ENCODE measurements at regions not wholly inside any gene's neighbourhood (a gene's known extent, or its start where the extent isn't known, plus 50 kb on each side); places are given as distances from the start of the nearest gene placed in this dataset.
"Not testable (repeated sequence)": the region's sequence is repeated elsewhere in the genome, so short reads cannot be mapped to it uniquely, and the experiment has no call there.

DNA sequence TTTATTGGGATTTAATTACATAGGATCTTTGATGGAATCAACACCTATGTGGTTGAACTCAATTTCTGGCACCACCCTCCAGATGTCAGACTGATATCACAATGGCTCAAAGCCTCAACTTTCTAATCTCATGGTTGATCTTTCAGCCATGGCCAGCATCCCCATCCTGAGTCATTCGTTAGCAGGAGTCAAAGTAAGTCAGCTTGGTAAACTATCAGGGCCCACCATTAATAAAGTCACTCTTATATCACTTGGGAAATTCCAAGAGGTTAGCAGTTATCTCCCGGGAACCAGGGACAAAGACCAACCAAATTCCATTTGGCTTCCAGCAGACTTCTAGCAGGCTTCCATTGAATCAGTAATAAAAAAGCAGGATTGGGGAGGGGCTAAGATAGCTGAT, 50.7 kb upstream of the TNFSF4 start:
- no peak for DNase-seq

DNA sequence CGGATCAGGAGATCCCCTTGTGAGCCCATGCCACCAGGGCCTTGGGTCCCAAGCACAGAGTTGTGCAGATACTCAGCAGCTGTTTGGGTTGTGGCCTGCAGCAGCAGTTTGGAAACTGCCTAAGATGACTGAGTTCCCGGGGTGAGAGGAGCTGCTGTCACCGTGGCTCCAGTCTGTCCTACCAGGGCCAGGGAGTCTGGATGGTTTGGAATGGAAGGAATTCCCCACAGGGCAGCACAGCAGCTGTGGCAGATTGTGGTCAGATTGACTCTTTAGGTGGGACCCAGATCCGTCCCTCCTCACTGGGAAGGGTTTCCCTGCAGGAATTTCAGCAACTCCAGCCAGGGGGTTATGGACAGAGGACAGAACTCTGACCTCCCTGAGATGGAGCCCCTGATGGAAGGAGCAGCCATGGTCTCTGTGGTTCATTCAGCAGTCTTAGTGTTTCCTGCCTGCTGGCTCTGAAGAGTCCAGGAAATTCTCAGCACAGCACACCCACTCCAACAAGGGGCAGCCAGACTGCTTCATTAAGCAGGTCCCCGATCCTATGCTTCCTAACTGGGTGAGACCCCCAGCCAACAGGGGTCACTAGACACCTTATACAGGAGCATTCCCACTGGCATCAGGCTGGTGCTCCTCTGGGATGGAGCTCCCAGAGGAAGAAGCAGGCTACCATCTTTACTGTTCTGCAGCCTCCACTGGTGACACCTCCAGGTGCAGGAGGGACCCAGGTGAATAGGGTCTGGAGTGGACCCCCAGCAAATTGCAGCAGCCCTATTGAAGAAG, 51.5 kb upstream of the TNFSF4 start:
- no peak for DNase-seq

DNA sequence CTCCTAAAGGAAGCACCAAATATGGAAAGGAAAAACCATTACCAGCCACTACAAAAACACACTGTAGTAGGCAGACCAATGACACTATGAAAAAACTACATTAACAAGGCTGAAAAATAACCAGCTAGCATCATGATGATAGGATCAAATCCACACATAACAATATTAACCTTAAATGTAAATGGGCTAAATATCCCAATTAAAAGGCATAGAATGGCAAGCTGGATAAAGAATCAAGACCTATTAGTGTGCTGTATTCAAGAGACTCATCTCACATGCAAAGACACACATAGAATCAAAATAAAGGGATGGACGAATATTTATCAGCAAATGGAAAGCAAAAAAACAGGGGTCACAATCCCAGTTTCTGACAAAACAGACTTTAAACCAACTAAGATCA, 53.2 kb upstream of the TNFSF4 start:
- not testable (repeated sequence) for DNase-seq

DNA sequence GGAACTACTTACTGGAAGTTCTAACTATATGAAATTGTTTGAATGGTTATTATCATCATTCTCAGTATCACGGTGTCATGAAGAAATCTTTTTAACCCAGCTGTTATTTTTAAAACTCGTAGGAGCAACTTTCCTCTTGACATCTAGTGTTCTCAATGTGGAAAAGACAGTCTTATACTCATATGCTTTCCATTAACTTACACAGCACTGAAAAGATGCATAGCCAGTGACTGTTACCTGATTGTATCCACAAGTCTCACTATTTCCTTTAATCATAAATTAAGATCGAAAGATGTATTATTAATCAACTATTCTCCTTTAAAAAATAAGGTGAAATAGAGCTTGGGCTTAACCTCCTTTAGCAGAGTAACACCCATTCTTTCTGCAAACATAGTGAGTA, 59.7 kb upstream of the TNFSF4 start:
- DNase-seq, result no peak

DNA sequence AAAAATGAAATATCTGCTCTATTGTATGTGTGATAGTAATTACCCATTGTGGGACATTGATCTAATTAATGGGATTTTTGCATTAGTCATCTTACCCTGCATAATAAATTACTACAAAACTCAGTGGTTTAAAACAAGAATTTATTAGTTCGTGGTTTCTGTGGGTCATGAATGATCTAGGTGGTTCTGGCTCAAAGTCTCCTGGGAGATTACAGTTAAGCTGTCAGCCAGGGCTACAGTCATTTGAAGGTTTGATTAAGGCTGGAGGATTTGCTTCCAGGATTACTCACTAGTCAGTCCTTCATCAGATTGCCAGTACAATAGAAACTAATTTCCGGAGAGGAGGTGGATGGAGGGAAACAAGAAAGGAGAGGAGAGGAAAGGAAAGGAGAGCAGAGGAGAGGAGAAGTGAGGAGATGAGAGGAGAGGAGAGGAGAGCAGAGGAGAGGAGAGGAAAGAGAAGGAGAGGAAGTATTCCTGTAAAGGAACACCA, 60.4 kb upstream of the TNFSF4 start:
- DNase-seq, result no peak

DNA sequence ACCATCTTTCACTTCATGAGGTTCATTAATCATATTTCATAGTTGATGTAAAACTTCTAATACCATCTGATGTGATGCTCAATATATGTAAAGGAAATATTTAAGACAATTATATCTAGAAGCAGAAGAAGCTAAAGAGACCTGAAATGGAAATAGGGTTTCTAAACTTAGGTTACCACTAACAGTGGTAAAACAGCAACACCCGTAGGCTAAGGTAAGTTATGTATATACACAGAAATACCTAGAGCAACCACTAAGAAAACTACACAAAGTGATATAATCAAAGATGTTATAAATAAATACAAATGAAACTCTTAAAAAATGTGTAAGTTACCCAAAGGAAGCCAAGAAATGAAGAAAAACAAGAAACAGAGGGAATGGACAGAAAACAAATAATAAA, 61.1 kb upstream of the TNFSF4 start:
- DNase-seq, result no peak

DNA sequence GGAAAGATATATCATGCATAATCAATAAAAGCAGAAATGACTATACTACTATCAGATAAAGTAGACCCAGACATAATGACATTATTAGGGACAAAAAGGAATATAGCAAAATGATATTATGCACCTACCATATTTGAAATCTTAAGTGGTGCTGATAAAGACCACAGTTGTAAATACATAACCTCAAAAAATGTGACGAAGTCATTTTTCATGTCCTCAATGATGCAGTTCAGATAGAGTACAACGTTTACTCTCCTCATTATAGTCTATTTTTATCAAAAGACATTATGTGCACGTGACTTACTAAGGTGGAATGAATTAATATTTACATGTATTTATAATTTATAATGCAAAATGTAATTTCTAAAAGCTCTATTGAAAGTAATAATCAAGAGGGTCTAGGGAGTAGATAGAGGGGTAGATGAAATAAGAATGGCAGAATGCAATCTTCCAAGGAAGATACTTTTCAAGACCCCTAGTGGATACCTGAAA, 61.7 kb upstream of the TNFSF4 start:
- DNase-seq, result no peak

DNA sequence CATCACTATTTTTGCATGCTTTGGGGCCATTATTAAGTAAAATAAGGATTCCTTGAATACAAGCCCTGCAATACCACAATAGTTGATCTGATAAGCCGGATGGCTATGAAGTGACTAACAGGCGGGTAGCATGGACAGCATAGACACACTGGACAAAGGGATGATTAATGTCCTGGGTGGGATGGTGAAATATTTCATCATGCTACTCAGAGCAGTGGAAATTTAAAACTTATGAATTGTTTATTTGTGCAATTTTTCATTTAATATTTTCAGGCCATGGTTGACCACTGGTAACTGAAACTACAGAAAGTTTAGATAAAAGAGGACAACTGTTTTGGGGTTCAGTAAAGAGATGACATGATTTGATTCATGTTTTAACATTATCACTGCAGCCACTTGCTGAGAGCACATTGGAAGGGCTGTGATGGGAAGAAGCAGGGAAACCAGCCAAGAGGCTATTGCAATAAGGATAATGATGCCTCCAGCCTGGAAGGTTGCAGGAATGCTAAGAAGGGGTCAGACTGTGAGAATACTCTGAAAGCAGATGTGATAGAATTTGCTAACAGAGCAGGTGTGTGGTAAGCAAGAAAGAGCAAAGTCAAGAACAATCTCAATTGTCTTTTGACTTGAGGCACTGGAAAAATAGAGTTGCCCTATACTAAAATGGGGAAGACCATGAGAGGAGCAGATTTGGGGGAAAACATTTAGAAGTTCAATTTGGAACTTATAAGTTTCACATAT, 62.5 kb upstream of the TNFSF4 start:
- peak in 1 of 2 donors; percentile 6 for DNase-seq

DNA sequence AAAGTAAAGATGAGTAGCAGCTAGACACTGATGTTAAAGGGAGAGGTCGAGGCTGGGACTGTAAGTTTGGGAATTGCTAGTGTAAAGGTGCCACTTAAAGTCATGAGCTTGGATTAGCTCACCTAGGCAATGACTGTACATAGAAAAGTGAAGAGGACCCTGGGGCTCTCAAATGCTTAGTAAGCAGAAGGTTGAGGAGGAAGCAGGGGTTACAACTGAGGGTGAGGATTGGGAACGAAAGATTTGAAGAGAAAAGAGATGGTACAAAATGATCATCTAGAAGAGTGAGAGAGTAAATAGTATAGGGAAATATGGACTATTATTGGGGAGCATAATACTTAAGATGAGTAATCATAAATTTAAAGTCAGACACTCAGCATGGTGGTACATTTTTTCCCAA, 63.1 kb upstream of the TNFSF4 start:
- no peak for DNase-seq

DNA sequence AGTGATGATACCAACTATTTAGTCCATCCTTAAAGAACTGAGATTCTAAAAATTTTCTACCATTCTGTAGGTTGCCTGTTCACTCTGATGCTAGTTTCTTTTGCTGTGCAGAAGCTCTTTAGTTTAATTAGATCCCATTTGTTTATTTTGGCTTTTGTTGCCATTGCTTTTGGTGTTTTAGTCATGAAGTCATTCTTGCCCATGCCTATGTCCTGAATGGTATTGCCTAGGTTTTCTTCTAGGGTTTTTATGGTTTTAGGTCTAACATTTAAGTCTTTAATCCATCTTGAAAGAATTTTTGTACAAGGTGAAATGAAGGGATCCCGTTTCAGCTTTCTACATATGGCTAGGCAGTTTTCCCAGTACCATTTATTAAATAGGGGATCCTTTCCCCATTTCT, 63.9 kb upstream of the TNFSF4 start:
- DNase-seq, result not testable (repeated sequence)

DNA sequence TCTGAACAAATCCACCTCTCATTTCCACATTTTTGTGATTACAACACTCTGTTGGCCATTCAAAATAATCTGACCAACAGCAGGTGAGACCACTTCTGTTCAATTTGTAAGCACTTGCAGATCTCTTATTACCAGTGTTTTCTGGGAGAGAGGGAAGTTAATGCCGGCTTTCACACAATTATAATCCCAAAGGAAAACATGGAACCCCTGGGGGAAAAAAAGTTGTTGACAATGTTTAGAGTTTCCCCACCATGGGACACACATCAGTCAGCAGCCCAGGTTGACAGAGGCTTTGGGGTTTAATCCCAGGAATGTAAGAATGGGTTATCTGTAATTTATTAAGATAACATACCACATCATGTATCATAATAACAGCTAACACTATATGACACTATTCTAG, 68.4 kb upstream of the TNFSF4 start:
- DNase-seq, result no peak

DNA sequence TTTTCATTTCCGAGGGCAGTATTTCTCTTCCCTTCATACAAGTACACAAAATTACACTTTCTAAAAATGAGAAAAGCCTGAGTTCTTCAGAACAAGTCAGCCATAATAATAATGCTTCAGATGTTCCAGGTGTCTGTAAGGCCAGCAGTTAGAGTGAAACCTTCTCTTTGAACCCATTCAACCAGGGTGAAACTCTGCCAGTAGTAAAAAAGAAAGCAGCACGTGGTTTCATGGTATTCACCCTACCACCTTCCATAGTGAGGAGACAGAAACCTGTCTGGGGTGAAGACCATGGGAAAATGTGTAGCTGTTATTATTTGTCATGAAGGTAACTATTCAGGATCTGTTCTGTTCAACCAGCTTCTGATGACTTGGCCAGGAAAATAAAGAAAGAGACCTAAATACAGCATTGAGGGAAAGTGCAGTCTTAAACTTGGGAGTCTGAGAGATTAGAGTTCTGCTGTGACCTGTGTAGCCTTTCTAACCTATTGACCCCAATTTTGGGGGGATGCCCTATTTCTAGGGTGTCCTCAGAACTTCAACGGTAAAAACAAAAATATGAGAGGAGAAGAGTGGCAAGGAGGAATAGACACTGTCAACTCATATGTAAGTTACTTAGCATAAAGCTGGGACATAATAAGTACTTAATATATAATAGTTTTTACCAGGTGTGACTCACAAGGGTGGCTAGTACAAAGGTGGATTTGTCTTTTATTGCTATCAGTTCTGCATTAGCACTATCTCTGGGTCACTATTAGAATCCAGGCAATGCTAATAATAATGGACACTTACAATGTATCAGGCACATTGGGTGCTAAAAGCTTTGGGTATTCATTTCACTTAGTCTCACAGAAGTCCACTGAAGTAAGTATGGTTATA, 70.0 kb upstream of the TNFSF4 start:
- no peak for DNase-seq

DNA sequence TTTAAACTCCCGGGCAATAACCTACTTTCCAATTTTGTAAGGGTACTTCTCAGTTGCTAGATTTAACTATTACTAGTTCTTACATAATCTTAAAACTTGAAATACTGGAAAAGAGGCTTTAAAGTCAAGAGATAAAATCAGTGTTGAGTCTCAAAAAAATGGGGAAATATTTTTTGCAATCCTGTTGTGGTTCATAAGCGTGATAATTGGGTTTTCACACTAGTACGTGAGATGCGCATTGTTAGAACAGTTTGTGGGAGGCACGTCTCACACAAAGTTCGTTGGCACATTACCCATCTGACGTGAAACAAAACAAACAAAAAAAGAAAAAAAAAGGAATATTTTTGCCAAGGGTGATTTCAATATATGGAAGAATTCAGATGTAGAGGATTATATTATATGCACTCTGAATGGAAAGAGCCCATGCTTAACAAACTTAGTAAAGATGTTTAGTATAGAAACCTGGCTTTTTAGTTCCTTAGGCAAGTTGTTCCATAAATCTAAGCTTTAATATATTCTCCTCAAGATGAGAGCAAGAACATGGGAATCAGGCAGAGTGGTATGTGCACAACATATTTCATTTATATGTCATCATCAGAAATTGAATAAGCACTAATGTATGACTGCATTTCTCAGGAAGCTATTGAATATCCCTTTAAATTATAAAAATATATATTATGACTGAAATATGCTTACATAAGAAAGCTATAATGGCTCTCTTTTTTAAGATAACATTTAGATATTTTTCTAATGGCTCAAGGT, 73.9 kb upstream of the TNFSF4 start:
- no peak for DNase-seq

DNA sequence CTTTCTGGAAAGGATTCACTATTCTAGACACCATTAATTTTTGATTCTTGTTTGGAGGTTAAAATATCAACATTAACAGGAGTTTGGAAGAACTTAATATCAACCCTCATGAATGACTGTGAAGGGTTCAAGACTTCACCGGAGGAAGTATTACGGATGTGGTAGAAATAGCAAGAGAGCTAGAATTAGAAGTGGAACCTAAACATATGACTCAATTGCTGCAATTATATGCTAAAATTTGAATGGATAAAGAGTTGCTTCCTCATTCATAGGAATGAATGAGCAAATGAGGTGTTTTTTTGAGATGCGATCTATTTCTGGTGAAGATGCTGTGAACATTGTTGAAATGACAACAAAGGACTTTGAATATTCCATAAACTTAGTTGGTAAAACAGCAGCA, 77.9 kb upstream of the TNFSF4 start:
- no peak for DNase-seq

DNA sequence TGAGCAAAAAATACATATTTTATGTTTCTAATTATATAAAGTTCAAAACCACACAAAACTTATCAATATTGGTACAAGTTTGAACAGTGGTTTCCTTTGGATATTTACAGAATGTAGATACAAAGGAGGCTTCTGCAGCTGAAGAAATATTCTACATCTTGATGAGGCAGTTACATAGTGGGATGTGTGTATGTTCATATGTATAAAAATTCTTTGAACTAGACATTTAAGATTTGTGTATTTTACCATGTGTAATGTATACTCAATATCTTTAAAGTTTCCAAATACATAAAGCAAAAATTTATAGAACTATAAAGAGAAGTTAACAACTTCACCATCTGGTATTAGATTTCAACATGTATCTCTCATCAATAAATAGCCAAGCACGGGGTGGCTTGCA, 80.7 kb upstream of the TNFSF4 start:
- DNase-seq, result no peak

DNA sequence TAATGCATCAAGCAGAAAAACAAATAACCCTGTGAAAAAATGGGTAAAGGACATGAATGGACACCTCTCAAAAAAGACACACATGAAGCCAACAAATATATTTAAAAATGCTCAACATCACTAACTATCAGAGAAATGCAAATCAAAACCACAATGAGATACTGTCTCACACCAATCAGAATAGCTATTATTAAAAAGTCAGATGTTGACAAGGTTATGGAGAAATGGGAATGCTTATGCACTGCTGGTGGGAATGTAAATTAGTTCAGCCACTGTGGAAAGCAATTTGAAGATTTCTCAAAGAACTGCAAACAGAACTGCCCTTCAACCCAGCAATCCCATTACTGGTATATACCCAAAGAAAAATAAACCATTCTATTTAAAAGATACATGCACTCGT, 86.6 kb upstream of the TNFSF4 start:
- no peak for DNase-seq

DNA sequence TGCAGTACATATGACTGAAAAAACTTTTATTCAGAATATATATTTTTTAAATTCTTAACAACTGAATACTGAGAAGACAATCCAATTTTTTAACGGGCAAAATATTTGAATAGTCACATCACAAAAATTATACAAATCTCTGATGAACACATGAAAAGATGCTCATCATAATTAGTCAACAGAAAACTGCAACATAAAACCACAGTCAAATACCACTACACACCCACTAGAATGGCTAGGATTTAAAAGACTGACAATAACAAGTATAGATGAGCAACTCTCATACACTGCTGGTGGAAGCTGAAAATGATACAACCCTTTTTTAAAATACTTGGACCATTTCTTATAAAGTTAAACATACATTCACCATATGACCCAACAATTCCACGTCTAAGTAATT, 87.7 kb upstream of the TNFSF4 start:
- DNase-seq, result no peak

DNA sequence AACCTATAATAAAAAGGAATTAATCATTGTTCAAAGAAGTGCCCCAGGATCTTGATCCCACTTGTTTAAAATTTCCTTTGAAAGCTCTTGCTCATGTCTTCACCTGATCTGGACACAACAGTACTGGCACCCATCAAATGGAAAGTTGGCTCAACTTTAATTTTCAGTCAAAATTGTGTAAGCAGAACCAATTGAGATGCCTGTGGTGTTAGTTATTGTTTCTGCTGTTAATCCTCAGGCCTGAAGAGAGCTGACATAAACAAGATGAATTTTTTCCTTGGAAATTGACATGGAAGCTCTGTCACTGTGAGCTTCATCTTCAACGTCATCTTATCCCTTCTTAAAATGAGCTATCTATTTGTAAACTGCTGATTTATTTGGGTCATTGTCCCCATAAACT, 88.3 kb upstream of the TNFSF4 start:
- DNase-seq, result no peak

DNA sequence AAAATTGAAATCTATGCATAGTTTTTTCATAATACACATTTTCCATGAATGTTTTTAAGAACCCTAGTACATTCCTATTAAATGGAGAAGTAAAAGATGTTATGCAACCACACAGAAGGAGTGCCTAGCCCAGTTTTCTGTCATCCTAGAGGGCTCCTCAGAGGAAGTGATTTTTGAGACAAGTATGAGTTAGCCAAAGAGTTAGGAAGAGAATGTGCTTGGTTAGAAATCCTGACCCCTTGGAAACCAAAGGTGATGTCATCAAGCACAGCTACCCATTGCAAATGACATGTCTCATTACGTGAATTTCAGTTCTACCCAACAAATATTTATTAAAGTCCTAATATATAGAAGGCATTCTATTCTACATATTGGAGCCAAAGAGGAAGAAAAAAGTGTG, 88.9 kb upstream of the TNFSF4 start:
- no peak for DNase-seq

DNA sequence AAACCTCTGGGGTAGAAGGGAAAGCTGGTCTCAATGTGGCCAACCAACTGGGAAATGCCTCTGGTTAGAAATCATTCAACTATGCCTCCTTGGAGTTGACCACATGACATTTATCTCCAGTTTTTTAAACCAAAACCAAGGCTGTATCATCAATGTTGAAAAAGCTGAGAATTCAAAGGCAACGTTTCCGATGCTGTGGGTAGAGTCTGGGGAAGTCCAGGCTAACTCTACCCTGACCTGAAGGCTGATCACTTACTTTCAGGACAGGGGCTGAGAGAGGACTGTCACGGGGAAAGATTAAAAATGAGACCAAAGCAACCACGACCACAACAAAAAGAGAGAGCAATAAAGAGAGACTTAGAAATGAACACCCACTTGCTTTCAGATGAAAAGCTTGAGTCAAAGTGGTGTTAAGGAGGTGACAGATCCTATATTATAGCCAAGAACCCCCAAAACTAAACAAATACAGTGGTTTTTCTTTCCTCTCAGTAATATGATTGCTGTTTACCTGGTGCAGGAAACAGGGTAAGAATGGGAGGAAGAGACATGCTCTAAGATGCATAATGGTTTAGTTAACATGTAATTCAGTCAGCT, 90.8 kb upstream of the TNFSF4 start:
- no peak for DNase-seq

Measured in right lung (tissue), 2 donors.